Astrocyte (in vitro differentiated cells and primary cell): ENCODE measurements at regions not wholly inside any gene's neighbourhood (a gene's known extent, or its start where the extent isn't known, plus 50 kb on each side); places are given as distances from the start of the nearest gene placed in this dataset.

ENCODE experiments used
- CTCF ChIP-seq: IDR thresholded peaks from 2 replicates; pipeline ENCODE4 v1.5.1; 2011; ENCODE audit warnings: low read depth, mild to moderate bottlenecking, inconsistent platforms, low read length, moderate library complexity; ENCODE audit not compliant: insufficient read depth
- EZH2 ChIP-seq: IDR thresholded peaks from 2 replicates; pipeline ENCODE4 v1.6.1; 2012; ENCODE audit warnings: mild to moderate bottlenecking, low read length, inconsistent platforms; ENCODE audit not compliant: insufficient read depth

GRCh38 chr22:49112176-49112575 lies 715.5 kb downstream of the BRD1 start:
- TF ChIP-seq CTCF: no peak
- TF ChIP-seq EZH2: no peak
